H9 (cell line): ENCODE measurements at regions not wholly inside any gene's neighbourhood (a gene's known extent, or its start where the extent isn't known, plus 50 kb on each side); places are given as distances from the start of the nearest gene placed in this dataset.

Experiments
- DNase-seq: peaks from one replicate; pipeline ENCODE4 v3.0.0-alpha.2; 2017
- H2AFZ ChIP-seq: one replicate; pipeline ENCODE4 v1.6.1; 2013; ENCODE audit warnings: mild to moderate bottlenecking, low read length, control low read depth, moderate library complexity
- H2AK5ac ChIP-seq: 2 replicates; pipeline ENCODE4 v1.6.1; 2013; ENCODE audit warnings: low read length, control low read depth, mixed read lengths; ENCODE audit not compliant: insufficient read length
- H2BK120ac ChIP-seq: one replicate; pipeline ENCODE4 v1.6.1; 2013; ENCODE audit warnings: low read depth, mild to moderate bottlenecking, low read length, control low read depth, inconsistent platforms; ENCODE audit not compliant: poor library complexity, severe bottlenecking
- H2BK12ac ChIP-seq: 2 replicates; pipeline ENCODE4 v1.6.1; 2013; ENCODE audit warnings: low read length, control low read depth, mixed read lengths, low read depth; ENCODE audit not compliant: insufficient read length
- H2BK15ac ChIP-seq: 2 replicates; pipeline ENCODE4 v1.6.1; 2013; ENCODE audit warnings: low read depth, low read length, control low read depth
- H2BK20ac ChIP-seq: one replicate; pipeline ENCODE4 v1.6.1; 2013; ENCODE audit warnings: low read depth, mild to moderate bottlenecking, low read length, control low read depth, inconsistent platforms; ENCODE audit not compliant: poor library complexity, severe bottlenecking
- H2BK5ac ChIP-seq: 2 replicates; pipeline ENCODE4 v1.6.1; 2013; ENCODE audit warnings: low read length, control low read depth, mixed read lengths; ENCODE audit not compliant: insufficient read length
- H3K14ac ChIP-seq: 2 replicates; pipeline ENCODE4 v1.6.1; 2013; ENCODE audit warnings: low read length, control low read depth; ENCODE audit not compliant: insufficient read depth
- H3K18ac ChIP-seq: 2 replicates; pipeline ENCODE4 v1.6.1; 2013; ENCODE audit warnings: low read depth, mild to moderate bottlenecking, mixed read lengths, low read length, control low read depth; ENCODE audit not compliant: insufficient read length
- H3K23ac ChIP-seq: 2 replicates; pipeline ENCODE4 v1.6.1; 2013; ENCODE audit warnings: low read length, control low read depth, mixed read lengths, low read depth; ENCODE audit not compliant: insufficient read length
- H3K23me2 ChIP-seq: 2 replicates; pipeline ENCODE4 v1.6.1; 2013; ENCODE audit warnings: low read depth, mild to moderate bottlenecking, mixed read lengths, low read length, control low read depth; ENCODE audit not compliant: insufficient read length, poor library complexity, severe bottlenecking
- H3K27ac ChIP-seq: 2 replicates; pipeline ENCODE4 v1.5.1; 2013; ENCODE audit warnings: low read length, control low read depth, mixed read lengths, low read depth; ENCODE audit not compliant: insufficient read length
- H3K27me3 ChIP-seq: 2 replicates; pipeline ENCODE4 v1.6.1; 2013; ENCODE audit warnings: low read length, control low read depth, inconsistent platforms; ENCODE audit not compliant: insufficient read depth
- H3K4ac ChIP-seq: 2 replicates; pipeline ENCODE4 v1.6.1; 2013; ENCODE audit warnings: low read depth, mild to moderate bottlenecking, control low read depth, inconsistent platforms, low read length, moderate library complexity
- H3K4me1 ChIP-seq: 2 replicates; pipeline ENCODE4 v1.6.1; 2013; ENCODE audit warnings: low read length, control low read depth, inconsistent platforms; ENCODE audit not compliant: insufficient read depth
- H3K4me2 ChIP-seq: 2 replicates; pipeline ENCODE4 v1.6.1; 2013; ENCODE audit warnings: low read length, control low read depth, mixed read lengths; ENCODE audit not compliant: insufficient read length, insufficient read depth
- H3K56ac ChIP-seq: 2 replicates; pipeline ENCODE4 v1.6.1; 2013; ENCODE audit warnings: low read depth, mild to moderate bottlenecking, mixed read lengths, low read length, control low read depth; ENCODE audit not compliant: insufficient read length
- H3K79me1 ChIP-seq: 2 replicates; pipeline ENCODE4 v1.6.1; 2013; ENCODE audit warnings: low read depth, mild to moderate bottlenecking, moderate library complexity, low read length, control low read depth, inconsistent platforms; ENCODE audit not compliant: insufficient read depth, poor library complexity, severe bottlenecking
- H3K79me2 ChIP-seq: 2 replicates; pipeline ENCODE4 v1.6.1; 2013; ENCODE audit warnings: low read length, control low read depth, inconsistent platforms; ENCODE audit not compliant: insufficient read depth
- H3K9ac ChIP-seq: 2 replicates; pipeline ENCODE4 v1.6.1; 2013; ENCODE audit warnings: low read length, control low read depth, mixed read lengths; ENCODE audit not compliant: insufficient read length; ENCODE audit errors: extremely low read depth
- H3K9me3 ChIP-seq: one replicate; pipeline ENCODE4 v1.6.1; 2013; ENCODE audit warnings: low read depth, low read length, inconsistent platforms; ENCODE audit not compliant: control insufficient read depth
- H3T11ph ChIP-seq: one replicate; pipeline ENCODE4 v1.6.1; 2013; ENCODE audit warnings: mild to moderate bottlenecking, low read length, control low read depth, inconsistent platforms
- H4K20me1 ChIP-seq: one replicate; pipeline ENCODE4 v1.6.1; 2013; ENCODE audit not compliant: control insufficient read depth, insufficient read length, insufficient read depth
- H4K5ac ChIP-seq: 2 replicates; pipeline ENCODE4 v1.6.1; 2013; ENCODE audit warnings: low read depth, mild to moderate bottlenecking, mixed read lengths, low read length, control low read depth; ENCODE audit not compliant: insufficient read length
- H4K8ac ChIP-seq: replicated peaks from 2 replicates; pipeline ENCODE4 v1.6.1; 2013; ENCODE audit warnings: low read length, control low read depth, mixed read lengths, low read depth; ENCODE audit not compliant: insufficient read length
- H4K91ac ChIP-seq: 2 replicates; pipeline ENCODE4 v1.6.1; 2013; ENCODE audit warnings: low read depth, mild to moderate bottlenecking, moderate library complexity, mixed read lengths, low read length, control low read depth; ENCODE audit not compliant: insufficient read length
- H3K27ac Mint-ChIP-seq, 3 experiments: 2 replicates in 2 of 3; 3 replicates in 1 of 3; pipeline ENCODE4 v1.8.0; 2020 to 2021; ENCODE audit warnings: mixed read lengths in 3 of 3, mild to moderate bottlenecking in 1 of 3, moderate library complexity in 1 of 3
- H3K27me3 Mint-ChIP-seq: 2 replicates; pipeline ENCODE4 v1.8.0; 2021; ENCODE audit warnings: low read depth, mild to moderate bottlenecking, moderate library complexity, mixed read lengths
- H3K36me3 Mint-ChIP-seq, 3 experiments: 2 replicates in 2 of 3; 3 replicates in 1 of 3; pipeline ENCODE4 v1.8.0; 2020 to 2021; ENCODE audit warnings: low read depth in 3 of 3, mixed read lengths in 3 of 3; ENCODE audit not compliant: insufficient read depth in 1 of 3
- H3K4me1 Mint-ChIP-seq, 2 experiments: 2 replicates each; pipeline ENCODE4 v1.8.0; 2020; ENCODE audit warnings: mixed read lengths in 2 of 2
- H3K4me3 Mint-ChIP-seq, 2 experiments: 2 replicates in 1 of 2; 3 replicates in 1 of 2; pipeline ENCODE4 v1.8.0; 2020 to 2021; ENCODE audit warnings: mild to moderate bottlenecking in 2 of 2, mixed read lengths in 2 of 2, moderate library complexity in 1 of 2
- H3K9me3 Mint-ChIP-seq, 2 experiments: 2 replicates in 1 of 2; 3 replicates in 1 of 2; pipeline ENCODE4 v1.8.0; 2020; ENCODE audit warnings: mild to moderate bottlenecking in 2 of 2, mixed read lengths in 2 of 2, moderate library complexity in 1 of 2
- WGBS: extraction: QIAGEN DNeasy Blood & Tissue Kit; methylation state at CpG from one replicate; pipeline ENCODE4 v1.1.7; 2013; ENCODE audit warnings: missing lambda C conversion rate, low lambda C conversion rate, mixed read lengths; ENCODE audit not compliant: insufficient read length; ENCODE audit errors: extremely low coverage; 5-methylcytosine and 5-hydroxymethylcytosine counted together
- TF ChIP-seq, protein P1 (sequence below): fragments of 200-600 bp; sonication (generic); conservative IDR thresholded peaks from 3 replicates; pipeline ENCODE4 v1.8.0; 2021; ENCODE audit warnings: antibody characterized with exemption, mild to moderate bottlenecking

DNA sequence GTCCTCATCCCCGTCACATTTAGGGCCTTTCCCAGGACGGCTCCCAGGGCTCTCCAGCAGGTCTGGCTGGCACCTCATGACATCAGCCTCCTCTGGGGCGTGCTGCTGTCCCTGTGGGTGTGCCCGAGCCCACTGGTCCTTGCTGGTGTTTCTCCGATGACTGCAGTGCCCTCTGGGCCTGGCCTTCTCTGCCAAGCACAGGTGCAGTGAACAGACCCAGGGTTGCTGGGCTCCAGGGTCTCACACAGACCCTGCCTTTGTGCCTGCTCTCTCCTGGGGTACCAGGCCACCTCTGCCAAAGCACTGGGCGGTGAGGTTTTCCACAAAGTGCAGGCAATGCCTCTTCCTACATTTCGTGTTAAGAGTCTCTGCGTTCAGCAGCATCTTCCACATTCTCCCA is 246.1 kb downstream of the ACKR3 start:
- Histone ChIP-seq H2BK15ac (no peak overlapping the region), H2BK5ac (no peak overlapping the region), H3T11ph (no peak overlapping the region), H3K23ac (no peak overlapping the region), H3K4me2 (no peak overlapping the region), H2AK5ac (no peak overlapping the region), H3K4ac (no peak overlapping the region), H3K23me2 (no peaks in the 10 kb centered on the region), H4K8ac (no peak overlapping the region), H3K4me1 (no peaks in the 10 kb centered on the region), H3K56ac (no peak overlapping the region), H3K79me1 (no peaks in the 10 kb centered on the region), H4K91ac (no peak overlapping the region), H3K9me3 (no peaks in the 10 kb centered on the region), H2BK120ac (no peak overlapping the region), H3K27me3 (no peaks in the 10 kb centered on the region), H3K18ac (no peak overlapping the region), H4K5ac (no peak overlapping the region), H2BK20ac (no peak overlapping the region), H3K9ac (no peak overlapping the region), H3K79me2 (no peaks in the 10 kb centered on the region), H3K27ac (no peak overlapping the region), H3K14ac (no peak overlapping the region), H4K20me1 (no peaks in the 10 kb centered on the region), H2AFZ (no peak overlapping the region), H2BK12ac (no peak overlapping the region)
- Mint-ChIP-seq H3K27me3 (peaks cover 8% of the 10 kb centered on the region), H3K36me3 (peaks cover 0 to 1% (median 0%) of the 10 kb centered on the region in 3 experiments; a peak in 3 of 7 replicates), H3K9me3 (peaks cover under 1 to 6% of the 10 kb centered on the region in 2 experiments; a peak in 2 of 5 replicates), H3K4me1 (peaks cover 15 to 23% of the 10 kb centered on the region in 2 experiments), H3K27ac (no peak overlapping the region), H3K4me3 (no peak overlapping the region)
- no CpG with 5 or more reads among the region's 8 CpGs for WGBS
- TF ChIP-seq, protein P1, sequence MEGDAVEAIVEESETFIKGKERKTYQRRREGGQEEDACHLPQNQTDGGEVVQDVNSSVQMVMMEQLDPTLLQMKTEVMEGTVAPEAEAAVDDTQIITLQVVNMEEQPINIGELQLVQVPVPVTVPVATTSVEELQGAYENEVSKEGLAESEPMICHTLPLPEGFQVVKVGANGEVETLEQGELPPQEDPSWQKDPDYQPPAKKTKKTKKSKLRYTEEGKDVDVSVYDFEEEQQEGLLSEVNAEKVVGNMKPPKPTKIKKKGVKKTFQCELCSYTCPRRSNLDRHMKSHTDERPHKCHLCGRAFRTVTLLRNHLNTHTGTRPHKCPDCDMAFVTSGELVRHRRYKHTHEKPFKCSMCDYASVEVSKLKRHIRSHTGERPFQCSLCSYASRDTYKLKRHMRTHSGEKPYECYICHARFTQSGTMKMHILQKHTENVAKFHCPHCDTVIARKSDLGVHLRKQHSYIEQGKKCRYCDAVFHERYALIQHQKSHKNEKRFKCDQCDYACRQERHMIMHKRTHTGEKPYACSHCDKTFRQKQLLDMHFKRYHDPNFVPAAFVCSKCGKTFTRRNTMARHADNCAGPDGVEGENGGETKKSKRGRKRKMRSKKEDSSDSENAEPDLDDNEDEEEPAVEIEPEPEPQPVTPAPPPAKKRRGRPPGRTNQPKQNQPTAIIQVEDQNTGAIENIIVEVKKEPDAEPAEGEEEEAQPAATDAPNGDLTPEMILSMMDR, result no peak
- no peak for DNase-seq
